HG03097 (cell line): ENCODE measurements at regions not wholly inside any gene's neighbourhood (a gene's known extent, or its start where the extent isn't known, plus 50 kb on each side); places are given as distances from the start of the nearest gene placed in this dataset.

ENCODE experiments used
- ATAC-seq: cut with Tn5 transposase; IDR thresholded peaks from one replicate; pipeline ENCODE4 v1.9.1; 2021; ENCODE audit not compliant: unreplicated experiment, low FRiP score

GRCh38 chr14:24694680-24695079 lies 60.7 kb upstream of the GZMB start:
- no peak for ATAC-seq

- ATAC-seq: no peak
These were observed 60.0 kb upstream of the GZMB start for GRCh38 chr14:24693983-24694382.

- no peak for ATAC-seq
These were observed 59.4 kb upstream of the GZMB start for GRCh38 chr14:24693353-24693737.

GRCh38 chr14:24692382-24693352 lies 58.7 kb upstream of the GZMB start:
- ATAC-seq: peak; percentile 34

GRCh38 chr14:24690492-24690891 lies 56.5 kb upstream of the GZMB start:
- ATAC-seq: no peak

- ATAC-seq: no peak
These were observed 54.2 kb upstream of the GZMB start for GRCh38 chr14:24688030-24688658.
